ENCODE measurements at regions not wholly inside any gene's neighbourhood (a gene's known extent, or its start where the extent isn't known, plus 50 kb on each side); places are given as distances from the start of the nearest gene placed in this dataset.

DNA sequence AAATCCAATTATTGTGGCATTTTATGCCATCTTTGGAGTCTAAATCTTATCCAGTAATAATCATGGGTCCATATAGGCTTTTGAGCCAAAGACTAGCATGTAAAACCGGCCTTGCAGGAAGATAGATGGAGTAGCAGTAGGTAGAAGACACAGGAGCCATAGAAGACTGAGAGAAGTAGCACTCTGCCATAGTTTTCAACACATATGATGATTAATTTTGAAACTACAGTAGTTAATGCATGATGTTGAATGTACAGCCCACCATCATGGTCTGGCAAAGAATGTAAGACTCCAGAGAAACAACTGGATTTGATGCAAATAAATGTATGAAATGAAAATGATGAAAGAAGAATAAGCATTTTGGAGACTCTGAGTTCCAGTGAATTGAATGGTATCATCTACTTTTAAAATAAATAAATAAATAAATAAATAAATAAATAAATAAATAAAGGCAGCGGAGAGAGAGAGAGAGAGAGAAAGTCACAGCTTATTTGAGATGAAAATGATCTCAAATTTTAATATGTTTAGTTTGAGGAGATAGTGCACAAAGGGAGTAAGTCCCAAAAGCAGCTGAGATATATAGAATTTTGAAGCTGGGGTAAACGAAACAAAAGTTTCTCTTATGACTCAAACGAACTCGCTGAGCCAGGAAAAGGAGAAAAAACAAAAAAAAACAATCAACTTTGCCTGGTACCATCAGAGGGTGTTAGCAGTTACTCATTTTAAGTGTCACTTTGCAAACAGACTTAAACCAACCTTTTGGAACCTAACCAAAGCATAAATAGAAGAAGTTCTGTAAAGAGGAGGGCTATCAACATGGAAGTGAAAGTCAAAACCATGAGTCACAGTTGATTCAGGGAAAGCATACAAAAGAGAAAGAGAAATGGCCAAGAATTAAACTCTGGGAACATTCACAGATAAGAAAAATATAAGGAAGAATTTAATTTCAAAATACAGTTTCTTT, 388.7 kb downstream of the CETN3 start:
- H3K27me3 ChIP-seq (ENCODE audit: low read length): no peaks in the 10 kb centered on the region
- peak overlapping the region; percentile 97 for H3K27ac ChIP-seq (ENCODE audit: low read length)
- H3K9me2 ChIP-seq (replicated peaks; ENCODE audit: low read length): no peaks in the 10 kb centered on the region
- TF ChIP-seq, protein P1, sequence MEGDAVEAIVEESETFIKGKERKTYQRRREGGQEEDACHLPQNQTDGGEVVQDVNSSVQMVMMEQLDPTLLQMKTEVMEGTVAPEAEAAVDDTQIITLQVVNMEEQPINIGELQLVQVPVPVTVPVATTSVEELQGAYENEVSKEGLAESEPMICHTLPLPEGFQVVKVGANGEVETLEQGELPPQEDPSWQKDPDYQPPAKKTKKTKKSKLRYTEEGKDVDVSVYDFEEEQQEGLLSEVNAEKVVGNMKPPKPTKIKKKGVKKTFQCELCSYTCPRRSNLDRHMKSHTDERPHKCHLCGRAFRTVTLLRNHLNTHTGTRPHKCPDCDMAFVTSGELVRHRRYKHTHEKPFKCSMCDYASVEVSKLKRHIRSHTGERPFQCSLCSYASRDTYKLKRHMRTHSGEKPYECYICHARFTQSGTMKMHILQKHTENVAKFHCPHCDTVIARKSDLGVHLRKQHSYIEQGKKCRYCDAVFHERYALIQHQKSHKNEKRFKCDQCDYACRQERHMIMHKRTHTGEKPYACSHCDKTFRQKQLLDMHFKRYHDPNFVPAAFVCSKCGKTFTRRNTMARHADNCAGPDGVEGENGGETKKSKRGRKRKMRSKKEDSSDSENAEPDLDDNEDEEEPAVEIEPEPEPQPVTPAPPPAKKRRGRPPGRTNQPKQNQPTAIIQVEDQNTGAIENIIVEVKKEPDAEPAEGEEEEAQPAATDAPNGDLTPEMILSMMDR (conservative IDR thresholded peaks at IDR 0.05; ENCODE audit: low read depth, low read length): no peak
- TF ChIP-seq EZH2 (IDR thresholded peaks at IDR 0.05; ENCODE audit: low read length, unreplicated experiment) (no peak), EZH2phosphoT487 (IDR thresholded peaks at IDR 0.05; ENCODE audit: borderline replicate concordance, low read length) (no peak)
- peak; percentile 98 for DNase-seq
- H3K9ac ChIP-seq (ENCODE audit: low read length): peak overlapping the region; percentile 86
- intact Hi-C loops (cut with micrococcal nuclease): loop anchor here (1.0 to 10.0 kb wide), 4 partner anchors 33 to 266 kb away; no protein-coding TSS in a partner anchor
- POLR2A ChIA-PET (ENCODE audit: unreplicated experiment): interaction anchor here (0.7 kb wide), 2 partner anchors 33 to 386 kb away, joined by 3 to 7 read pairs; no protein-coding TSS in a partner anchor
- CTCF ChIA-PET: no interaction called here
- no peaks in the 10 kb centered on the region for H4K20me1 ChIP-seq (ENCODE audit: low read length)
- peak overlapping the region; percentile 43; the same call in 1 of the 2 replicates for H2AFZ ChIP-seq (ENCODE audit: low read length)
- no peaks in the 10 kb centered on the region for H3K9me3 ChIP-seq (ENCODE audit: low read length)
- peak overlapping the region; percentile 55 for H3K4me3 ChIP-seq (ENCODE audit: low read length)
- ATAC-seq: peak; percentile 97
- peaks cover 24% of the 10 kb centered on the region for H3K4me1 ChIP-seq (ENCODE audit: insufficient read depth, low read length)
- BruUV-seq (replicated peaks): no TSS peak
- no peaks in the 10 kb centered on the region for H3F3A ChIP-seq (ENCODE audit: low read length, unreplicated experiment)
- H3K4me2 ChIP-seq (ENCODE audit: low read length): peak overlapping the region; percentile 79
- H3K79me2 ChIP-seq (ENCODE audit: low read length): no peaks in the 10 kb centered on the region
- H3K36me3 ChIP-seq (ENCODE audit: low read depth, low read length): no peaks in the 10 kb centered on the region

DNA sequence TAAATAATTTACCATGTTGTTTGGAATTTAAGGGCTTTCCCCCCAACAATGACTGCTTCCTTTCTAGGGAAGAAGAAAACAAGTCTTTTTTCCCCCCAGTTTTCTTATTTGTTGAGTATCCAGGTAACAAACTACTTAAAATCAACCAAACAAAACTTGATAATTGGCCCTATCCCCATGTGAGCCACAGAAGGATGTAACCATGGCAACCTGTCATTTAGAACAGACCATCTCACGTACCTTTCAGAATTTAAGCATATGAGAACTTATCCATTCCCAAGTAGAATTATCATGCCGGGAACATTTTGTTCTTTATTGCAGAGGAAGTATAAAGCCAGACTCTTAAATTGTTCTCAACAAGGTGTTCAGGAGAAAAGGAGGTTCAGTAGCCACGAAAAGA, 392.3 kb downstream of the CETN3 start:
- ChIA-PET POLR2A (ENCODE audit: unreplicated experiment) (interaction anchor here (0.6 kb wide), 1 partner anchor 88 kb away, joined by 5 read pairs; no protein-coding TSS in a partner anchor), CTCF (no interaction called here)
- H3F3A ChIP-seq (ENCODE audit: low read length, unreplicated experiment): no peaks in the 10 kb centered on the region
- no peaks in the 10 kb centered on the region for H4K20me1 ChIP-seq (ENCODE audit: low read length)
- no peak overlapping the region for H3K9ac ChIP-seq (ENCODE audit: low read length)
- BruUV-seq (replicated peaks): no TSS peak
- H3K27me3 ChIP-seq (ENCODE audit: low read length): no peaks in the 10 kb centered on the region
- ATAC-seq: no peak
- intact Hi-C loops (cut with micrococcal nuclease): no loop called here
- H3K4me3 ChIP-seq (ENCODE audit: low read length): no peak overlapping the region
- no peaks in the 10 kb centered on the region for H3K36me3 ChIP-seq (ENCODE audit: low read depth, low read length)
- DNase-seq: no peak
- H3K4me2 ChIP-seq (ENCODE audit: low read length): no peak overlapping the region
- H3K9me2 ChIP-seq (replicated peaks; ENCODE audit: low read length): no peaks in the 10 kb centered on the region
- H2AFZ ChIP-seq (ENCODE audit: low read length): no peak overlapping the region
- TF ChIP-seq, protein P1 (conservative IDR thresholded peaks at IDR 0.05; ENCODE audit: low read depth, low read length): no peak
- TF ChIP-seq EZH2 (IDR thresholded peaks at IDR 0.05; ENCODE audit: low read length, unreplicated experiment) (no peak), EZH2phosphoT487 (IDR thresholded peaks at IDR 0.05; ENCODE audit: borderline replicate concordance, low read length) (no peak)
- H3K9me3 ChIP-seq (ENCODE audit: low read length): no peaks in the 10 kb centered on the region
- H3K4me1 ChIP-seq (ENCODE audit: insufficient read depth, low read length): peaks cover 30% of the 10 kb centered on the region
- H3K27ac ChIP-seq (ENCODE audit: low read length): no peak overlapping the region
- no peaks in the 10 kb centered on the region for H3K79me2 ChIP-seq (ENCODE audit: low read length)

All from PC-3 (cell line).